Panc1 (cell line): ENCODE measurements at regions not wholly inside any gene's neighbourhood (a gene's known extent, or its start where the extent isn't known, plus 50 kb on each side); places are given as distances from the start of the nearest gene placed in this dataset.
"Not testable (repeated sequence)": the region's sequence is repeated elsewhere in the genome, so short reads cannot be mapped to it uniquely, and the experiment has no call there.

Experiments
- ATAC-seq: fragments of 200-7000 bp; cut with Tn5 transposase; 2 replicates; pipeline ENCODE4 v1.9.1; 2020; ENCODE audit warnings: mild to moderate bottlenecking, moderate library complexity
- BruUV-seq: library from RNA; stranded (reverse); fragments of 400-500 nt; replicated peaks from 2 replicates; lab custom pipeline; 2021; lab: Mats Ljungman, UMichigan
- CTCF ChIA-PET: fragments of 300-600 bp; sonication (Branson Sonifier 250); formaldehyde crosslinking; loops from one replicate; lab custom pipeline; 2022; ENCODE audit warnings: antibody characterized with exemption; lab: Charles Lee
- POLR2A ChIA-PET: fragments of 300-600 bp; sonication (Branson Sonifier 250); formaldehyde crosslinking; loops from one replicate; lab custom pipeline; 2022; ENCODE audit warnings: antibody characterized with exemption; lab: Charles Lee
- DNase-seq: peaks from one replicate; pipeline ENCODE4 v3.0.0-alpha.2; 2010; ENCODE audit warnings: low read depth, low spot score
- H3K27ac ChIP-seq: 2 replicates; pipeline ENCODE4 v1.5.1; 2011; ENCODE audit warnings: mild to moderate bottlenecking, low read length, inconsistent platforms
- H3K27me3 ChIP-seq: fragments of 200-500 bp; sonication (Bioruptor generic); 2 replicates; pipeline ENCODE4 v1.6.0; 2014; ENCODE audit warnings: low read length, inconsistent platforms; ENCODE audit not compliant: control insufficient read depth, insufficient read depth
- H3K36me3 ChIP-seq: fragments of 200-500 bp; sonication (Bioruptor generic); 2 replicates; pipeline ENCODE4 v1.5.1; 2014; ENCODE audit warnings: inconsistent platforms, mild to moderate bottlenecking, low read length, moderate library complexity; ENCODE audit not compliant: control insufficient read depth, insufficient read depth
- H3K4me1 ChIP-seq: 2 replicates; pipeline ENCODE4 v1.5.1; 2011; ENCODE audit warnings: inconsistent platforms, mild to moderate bottlenecking, low read length, moderate library complexity; ENCODE audit not compliant: control insufficient read depth, insufficient read depth
- H3K4me3 ChIP-seq, 2 experiments: 2 replicates each; pipeline ENCODE4 v1.5.1; 2011 to 2012; ENCODE audit warnings: low read depth in 2 of 2, low read length in 2 of 2, mild to moderate bottlenecking in 2 of 2, inconsistent platforms in 1 of 2, moderate library complexity in 1 of 2
- H3K9me3 ChIP-seq: fragments of 200-500 bp; sonication (Bioruptor generic); 2 replicates; pipeline ENCODE4 v1.5.1; 2014; ENCODE audit warnings: low read depth, mild to moderate bottlenecking, inconsistent platforms, low read length, moderate library complexity; ENCODE audit not compliant: control insufficient read depth, insufficient read depth
- CTCF ChIP-seq: fragments of 450-650 bp; IDR thresholded peaks from 2 replicates; pipeline ENCODE4 v1.5.1; 2017; ENCODE audit warnings: mild to moderate bottlenecking
- POLR2AphosphoS5 ChIP-seq: IDR thresholded peaks from 2 replicates; pipeline ENCODE4 v1.6.1; 2012; ENCODE audit warnings: mild to moderate bottlenecking, low read depth, low read length, moderate library complexity
- REST ChIP-seq, 2 experiments: IDR thresholded peaks; 2 replicates each; pipeline ENCODE4 v1.6.1; 2011 to 2012; ENCODE audit warnings: low read depth in 2 of 2, control low read depth in 1 of 2, low read length in 1 of 2, mild to moderate bottlenecking in 1 of 2, moderate library complexity in 1 of 2; ENCODE audit not compliant: insufficient read depth in 1 of 2
- SIN3A ChIP-seq: IDR thresholded peaks from 2 replicates; pipeline ENCODE4 v1.6.1; 2012; ENCODE audit warnings: low read depth, mild to moderate bottlenecking, low read length, moderate library complexity, borderline replicate concordance; ENCODE audit not compliant: insufficient read depth
- TCF7L2 ChIP-seq: IDR thresholded peaks from 2 replicates; pipeline ENCODE4 v1.6.1; 2011; ENCODE audit warnings: mild to moderate bottlenecking, low read depth, low read length, inconsistent platforms
- in situ Hi-C: cut with HindIII; loops from 2 replicates; pipeline ENCODE4 v1.10.0; 2016; ENCODE audit warnings: low sequenced_read_pairs, low pct_unique_long_range_greater_than_20kb
- intact Hi-C: fragments of 100-400 bp; cut with micrococcal nuclease; formaldehyde crosslinking; loops from one replicate; pipeline ENCODE4 v1.10.0; 2022; ENCODE audit not compliant: unreplicated experiment

GRCh38 chr20:47960769-47961541, 175.7 kb upstream of the SULF2 start:
- ChIA-PET CTCF (no interaction called here), POLR2A (no interaction called here)
- TF ChIP-seq POLR2AphosphoS5 (no peak), CTCF (no peak), TCF7L2 (no peak), REST (IDR thresholded peaks at IDR 0.05; ENCODE audit: insufficient read depth in 1 of 2, low read depth in 2 of 2, low read length in 1 of 2) (no peak), SIN3A (no peak)
- Histone ChIP-seq H3K36me3 (no peaks in the 10 kb centered on the region), H3K27me3 (no peaks in the 10 kb centered on the region), H3K4me3 (no peak overlapping the region), H3K27ac (no peak overlapping the region), H3K9me3 (no peaks in the 10 kb centered on the region), H3K4me1 (no peaks in the 10 kb centered on the region)
- no peak for ATAC-seq
- intact Hi-C loops = no loop called here
- no peak for DNase-seq
- in situ Hi-C loops = no loop called here
- BruUV-seq = no TSS peak

GRCh38 chr20:47960277-47960676, 175.0 kb upstream of the SULF2 start:
- POLR2A ChIA-PET = interaction anchor here (0.7 kb wide), 1 partner anchor 351 kb away, joined by 9 read pairs; no protein-coding TSS in a partner anchor
- no peak for DNase-seq
- BruUV-seq = no TSS peak
- in situ Hi-C loops (no loop called here), intact Hi-C loops (no loop called here)
- Histone ChIP-seq H3K27me3 (no peaks in the 10 kb centered on the region), H3K4me3 (no peak overlapping the region), H3K9me3 (no peaks in the 10 kb centered on the region), H3K36me3 (no peaks in the 10 kb centered on the region), H3K27ac (no peak overlapping the region), H3K4me1 (no peaks in the 10 kb centered on the region)
- CTCF ChIA-PET = no interaction called here
- no peak for TF ChIP-seq SIN3A
- TF ChIP-seq CTCF = no peak
- no peak for TF ChIP-seq POLR2AphosphoS5
- TF ChIP-seq TCF7L2 = no peak
- no peak for TF ChIP-seq REST (IDR thresholded peaks at IDR 0.05; ENCODE audit: insufficient read depth in 1 of 2, low read depth in 2 of 2, low read length in 1 of 2)
- no peak for ATAC-seq

- H3K4me3 ChIP-seq, POLR2A ChIA-PET, H3K36me3 ChIP-seq, H3K27me3 ChIP-seq, BruUV-seq, CTCF ChIA-PET, H3K9me3 ChIP-seq, DNase-seq, in situ Hi-C loops, ATAC-seq, intact Hi-C loops, H3K27ac ChIP-seq, H3K4me1 ChIP-seq: not testable (repeated sequence)
These were observed 172.9 kb upstream of the SULF2 start for GRCh38 chr20:47957989-47958801.
